Osteocyte (in vitro differentiated cells): ENCODE measurements at regions not wholly inside any gene's neighbourhood (a gene's known extent, or its start where the extent isn't known, plus 50 kb on each side); places are given as distances from the start of the nearest gene placed in this dataset.

Experiments
- DNase-seq: peaks from one replicate; pipeline ENCODE4 v3.0.0; 2021; ENCODE audit warnings: mixed read lengths; ENCODE audit not compliant: unreplicated experiment; ENCODE audit errors: extremely low spot score
- H3K27ac Mint-ChIP-seq: one replicate; pipeline ENCODE4 v1.8.0; 2021; ENCODE audit warnings: mild to moderate bottlenecking, mixed read lengths; ENCODE audit not compliant: unreplicated experiment
- H3K27me3 Mint-ChIP-seq: one replicate; pipeline ENCODE4 v1.8.0; 2021; ENCODE audit warnings: mixed read lengths; ENCODE audit not compliant: unreplicated experiment
- H3K36me3 Mint-ChIP-seq: one replicate; pipeline ENCODE4 v1.8.0; 2021; ENCODE audit warnings: mixed read lengths; ENCODE audit not compliant: unreplicated experiment
- H3K4me1 Mint-ChIP-seq: one replicate; pipeline ENCODE4 v1.8.0; 2021; ENCODE audit warnings: mixed read lengths; ENCODE audit not compliant: unreplicated experiment
- H3K4me3 Mint-ChIP-seq: one replicate; pipeline ENCODE4 v1.8.0; 2021; ENCODE audit warnings: mild to moderate bottlenecking, moderate library complexity, mixed read lengths; ENCODE audit not compliant: unreplicated experiment
- H3K9me3 Mint-ChIP-seq: one replicate; pipeline ENCODE4 v1.8.0; 2021; ENCODE audit warnings: mixed read lengths; ENCODE audit not compliant: unreplicated experiment
- CTCF ChIP-seq: fragments of 200-600 bp; sonication (generic); IDR thresholded peaks from 2 replicates; pipeline ENCODE4 v1.5.0; 2021; ENCODE audit warnings: antibody characterized with exemption, mild to moderate bottlenecking, moderate library complexity

- Mint-ChIP-seq H3K36me3 (no peaks in the 10 kb centered on the region), H3K27ac (no peak overlapping the region), H3K4me1 (no peaks in the 10 kb centered on the region), H3K4me3 (no peak overlapping the region), H3K9me3 (peaks cover 3% of the 10 kb centered on the region), H3K27me3 (no peaks in the 10 kb centered on the region)
- DNase-seq, result no peak
- TF ChIP-seq CTCF, result no peak
These were observed 261.5 kb downstream of the BMP2 start for GRCh38 chr20:7029019-7029418.

DNA sequence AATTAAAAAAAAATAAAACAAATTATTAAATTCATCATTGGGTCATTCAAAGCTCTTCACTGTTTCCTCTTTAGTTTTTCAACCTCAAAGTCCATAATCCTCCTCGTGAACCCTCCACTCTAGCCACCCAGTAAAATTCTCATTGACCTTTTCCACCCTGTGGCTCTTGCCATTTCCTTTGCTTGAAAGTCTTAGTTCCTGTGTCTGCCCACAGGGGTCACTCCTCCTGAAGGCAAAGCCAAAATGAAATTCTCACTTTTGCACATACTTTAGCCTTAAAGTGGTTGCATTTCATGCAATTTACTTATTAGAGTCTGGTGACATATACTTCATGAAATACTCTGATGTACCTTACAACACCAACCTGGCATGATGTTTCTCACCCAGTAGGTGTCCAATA lies 263.7 kb downstream of the BMP2 start:
- peak; percentile 10 for TF ChIP-seq CTCF
- Mint-ChIP-seq H3K9me3 (peaks cover 11% of the 10 kb centered on the region), H3K27me3 (no peaks in the 10 kb centered on the region), H3K27ac (no peak overlapping the region), H3K4me1 (no peaks in the 10 kb centered on the region), H3K36me3 (no peaks in the 10 kb centered on the region), H3K4me3 (no peak overlapping the region)
- DNase-seq, result no peak

DNA sequence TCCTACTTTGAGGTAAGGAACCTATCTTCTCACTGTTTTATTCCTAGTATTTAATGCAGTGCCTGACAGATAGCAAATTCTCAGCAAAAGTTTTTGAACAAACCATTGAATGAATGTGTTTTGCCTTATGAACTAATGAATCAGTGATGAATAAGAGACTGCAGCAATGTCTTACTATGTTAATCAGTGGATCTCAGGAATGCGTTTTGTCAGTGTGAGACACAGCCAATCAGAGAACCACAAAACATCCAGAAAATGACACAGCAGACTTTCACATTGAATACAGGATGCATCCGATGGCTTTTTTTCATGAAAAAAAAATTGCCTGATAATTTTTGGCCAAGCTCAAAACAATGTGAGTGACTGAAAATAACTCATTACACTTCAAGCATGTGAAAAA lies 270.5 kb downstream of the BMP2 start:
- H3K9me3 Mint-ChIP-seq, result peaks cover 11% of the 10 kb centered on the region
- H3K4me1 Mint-ChIP-seq, result no peaks in the 10 kb centered on the region
- DNase-seq, result no peak
- no peak for TF ChIP-seq CTCF
- no peaks in the 10 kb centered on the region for H3K36me3 Mint-ChIP-seq
- no peak overlapping the region for H3K27ac Mint-ChIP-seq
- no peaks in the 10 kb centered on the region for H3K27me3 Mint-ChIP-seq
- no peak overlapping the region for H3K4me3 Mint-ChIP-seq

DNA sequence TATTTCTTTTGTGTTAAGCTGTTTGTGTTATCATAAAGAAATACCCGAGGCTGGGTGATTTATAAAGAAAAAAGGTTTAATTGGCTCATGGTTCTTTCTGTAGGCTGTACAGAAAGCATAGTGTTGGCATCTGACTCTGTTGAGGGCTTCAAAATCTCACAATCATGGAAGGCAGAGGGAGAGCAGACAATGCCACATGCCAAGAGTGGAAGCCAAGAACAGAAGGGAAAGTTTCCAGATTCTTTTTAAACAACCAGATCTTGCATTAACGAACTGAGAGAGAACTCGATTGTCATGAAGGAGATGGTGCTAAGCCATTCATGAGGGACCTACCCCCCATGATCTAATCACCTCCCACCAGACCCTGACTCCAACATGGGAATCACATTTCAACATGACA lies 290.1 kb downstream of the BMP2 start:
- no peaks in the 10 kb centered on the region for H3K36me3 Mint-ChIP-seq
- DNase-seq, result no peak
- H3K9me3 Mint-ChIP-seq, result no peaks in the 10 kb centered on the region

GRCh38 chr20:7078804-7079203 lies 311.3 kb downstream of the BMP2 start:
- no peak overlapping the region for H3K4me3 Mint-ChIP-seq
- H3K9me3 Mint-ChIP-seq, result no peaks in the 10 kb centered on the region
- no peaks in the 10 kb centered on the region for H3K27me3 Mint-ChIP-seq
- no peaks in the 10 kb centered on the region for H3K4me1 Mint-ChIP-seq
- no peak for TF ChIP-seq CTCF
- no peak overlapping the region for H3K27ac Mint-ChIP-seq
- H3K36me3 Mint-ChIP-seq, result no peaks in the 10 kb centered on the region
- DNase-seq, result no peak

More for the DNA sequence above, 290.1 kb downstream of the BMP2 start:
- no peaks in the 10 kb centered on the region for H3K4me1 Mint-ChIP-seq
- TF ChIP-seq CTCF, result no peak
- no peak overlapping the region for H3K4me3 Mint-ChIP-seq
- no peak overlapping the region for H3K27ac Mint-ChIP-seq
- H3K27me3 Mint-ChIP-seq, result peaks cover 2% of the 10 kb centered on the region
